ENCODE measurements at regions not wholly inside any gene's neighbourhood (a gene's known extent, or its start where the extent isn't known, plus 50 kb on each side); places are given as distances from the start of the nearest gene placed in this dataset.
"Not testable (repeated sequence)": the region's sequence is repeated elsewhere in the genome, so short reads cannot be mapped to it uniquely, and the experiment has no call there.

- no peak for DNase-seq
These were observed 568.7 kb downstream of the UQCRFS1 start for GRCh38 chr19:28644169-28644775.

DNA sequence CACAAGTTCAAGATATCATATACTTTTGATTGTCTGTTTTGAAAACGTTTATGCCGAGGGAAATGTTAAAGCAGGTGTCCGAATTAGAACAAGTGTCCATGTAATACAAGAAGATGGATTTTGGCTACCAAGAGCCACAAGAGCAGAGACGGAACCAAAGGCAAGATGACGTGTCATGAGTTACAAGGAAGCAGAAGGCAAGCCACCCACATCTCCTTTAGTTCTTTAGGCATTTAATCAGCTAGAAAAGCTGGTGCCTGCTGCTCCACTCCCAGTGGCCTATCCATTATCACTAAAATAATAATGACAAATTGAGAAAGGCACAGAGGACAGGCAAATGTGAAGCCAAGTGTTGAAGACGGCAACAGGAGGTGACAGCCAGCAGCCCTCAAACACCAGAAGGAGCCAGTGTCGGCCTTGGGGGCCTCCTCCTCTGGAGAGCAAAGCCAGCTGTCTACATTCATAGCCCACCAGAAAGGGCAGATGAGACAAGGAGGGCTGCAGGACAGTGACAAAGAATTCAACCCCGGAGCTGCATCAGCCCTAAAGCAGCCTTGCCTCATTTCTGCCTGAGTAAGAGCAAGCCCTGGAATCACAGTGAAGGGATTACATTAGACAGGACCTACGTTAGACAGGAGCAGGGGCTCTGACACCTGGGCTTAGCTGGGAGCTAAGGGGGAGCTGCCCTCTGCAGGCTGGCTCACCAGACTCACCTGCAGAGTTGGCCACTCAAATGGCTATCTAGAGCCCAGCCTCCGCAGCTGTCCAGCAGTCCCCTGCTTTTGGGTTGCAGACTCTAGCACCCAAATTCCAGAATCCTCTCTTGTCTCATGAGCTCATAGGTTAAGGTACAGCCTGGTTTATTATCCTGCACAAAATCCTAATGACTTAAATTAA, 569.9 kb downstream of the UQCRFS1 start:
- no peak for DNase-seq

DNA sequence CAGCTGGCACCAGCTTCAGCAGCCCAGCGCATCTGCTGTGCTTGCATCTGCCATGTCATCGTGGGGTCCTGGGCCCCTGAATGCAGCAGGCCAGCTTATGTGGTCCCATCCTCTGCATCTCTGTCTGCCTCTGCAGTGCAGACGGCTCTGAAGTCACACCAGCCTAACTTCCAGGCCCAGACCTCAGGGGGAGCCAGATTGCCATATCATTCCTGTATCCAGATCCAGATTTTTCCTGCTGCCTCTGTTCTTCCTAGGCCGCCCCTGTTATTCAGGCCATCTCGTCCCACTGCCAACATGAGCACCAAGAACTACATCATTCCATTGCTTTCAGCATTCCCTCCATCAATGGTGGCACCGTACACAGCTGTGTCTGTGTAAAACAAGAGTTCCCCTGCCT, 571.6 kb downstream of the UQCRFS1 start:
- no peak for DNase-seq

DNA sequence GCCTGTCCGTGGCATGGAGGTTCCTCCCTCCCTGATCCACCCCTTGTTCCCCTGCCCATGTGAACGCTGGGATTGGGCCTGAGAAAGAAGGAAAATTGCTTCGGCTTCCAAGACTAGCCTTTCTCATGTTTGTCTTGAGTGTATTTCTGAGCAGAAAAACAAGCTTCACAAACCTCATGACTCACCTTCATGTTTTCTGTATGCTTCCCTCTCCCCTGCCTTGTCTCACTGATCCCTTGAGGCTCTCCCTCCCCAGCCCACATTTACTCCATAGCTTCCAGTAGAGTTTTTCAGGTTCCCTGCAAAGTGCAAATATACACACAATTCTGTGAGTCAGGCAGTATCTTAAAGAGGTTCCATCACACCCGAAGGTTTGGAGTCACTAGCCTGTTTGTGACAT, 572.4 kb downstream of the UQCRFS1 start:
- DNase-seq: no peak

- no peak for DNase-seq
These were observed 574.5 kb downstream of the UQCRFS1 start for GRCh38 chr19:28638445-28638844.

- DNase-seq: no peak
These were observed 576.2 kb downstream of the UQCRFS1 start for GRCh38 chr19:28636706-28637105.

GRCh38 chr19:28636016-28636629, 576.8 kb downstream of the UQCRFS1 start:
- DNase-seq: no peak

DNA sequence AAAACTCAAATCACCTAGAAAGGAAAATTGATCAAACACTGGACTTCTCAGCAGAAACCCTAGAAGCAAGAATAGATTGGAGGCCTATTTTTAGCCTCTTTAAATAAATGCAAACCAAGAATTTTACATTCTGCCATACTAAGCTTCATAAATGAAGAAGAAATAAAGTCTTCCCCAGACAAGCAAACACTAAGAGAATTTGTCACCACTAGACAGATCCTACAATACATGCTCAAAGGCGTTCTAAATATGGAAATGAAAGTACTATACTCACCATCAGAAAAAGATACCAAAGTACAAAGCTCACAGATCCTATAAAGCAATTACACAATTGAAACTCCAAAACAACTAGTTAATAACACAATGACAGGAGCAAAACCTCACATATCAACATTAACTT, 578.1 kb downstream of the UQCRFS1 start:
- DNase-seq: no peak

DNA sequence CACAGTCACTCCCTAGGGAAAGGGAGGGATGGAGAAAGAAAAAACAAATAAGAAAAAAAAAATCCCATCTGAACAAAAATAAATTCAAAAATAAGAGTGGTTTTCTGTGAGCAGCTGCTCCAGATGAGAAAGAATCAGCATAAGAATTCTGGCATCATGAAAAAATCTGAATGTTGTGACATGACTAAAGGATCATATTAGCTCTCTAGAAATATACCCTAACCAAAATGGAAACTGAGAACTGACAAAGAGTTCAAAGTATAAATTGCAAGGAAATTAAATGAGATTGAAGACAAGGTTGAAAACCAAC, 579.0 kb downstream of the UQCRFS1 start:
- DNase-seq: no peak

GRCh38 chr19:28633319-28634018, 579.5 kb downstream of the UQCRFS1 start:
- DNase-seq: no peak

- no peak for DNase-seq
These were observed 580.4 kb downstream of the UQCRFS1 start for GRCh38 chr19:28632371-28633080.

- DNase-seq: no peak
These were observed 581.0 kb downstream of the UQCRFS1 start for GRCh38 chr19:28631961-28632360.

DNA sequence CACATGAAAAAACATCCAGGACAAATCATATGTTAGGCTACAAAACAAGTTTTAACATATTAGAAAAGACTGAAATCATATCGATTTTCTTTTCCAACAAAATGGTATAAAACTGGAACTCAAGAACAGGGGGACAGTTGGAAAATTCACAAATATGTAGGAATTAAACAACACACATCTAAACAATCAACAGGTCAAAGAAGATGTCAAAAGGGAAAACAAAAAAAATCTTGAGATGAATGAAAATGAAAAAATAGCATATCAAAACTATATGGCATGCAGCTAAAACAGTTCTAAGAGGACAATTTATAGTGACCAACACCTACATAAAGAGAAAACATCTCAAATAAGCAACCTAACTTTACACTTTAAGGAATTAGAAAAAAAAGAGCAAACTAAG, 585.3 kb downstream of the UQCRFS1 start:
- no peak for DNase-seq

GRCh38 chr19:28626407-28626806, 586.5 kb downstream of the UQCRFS1 start:
- DNase-seq: not testable (repeated sequence)

DNA sequence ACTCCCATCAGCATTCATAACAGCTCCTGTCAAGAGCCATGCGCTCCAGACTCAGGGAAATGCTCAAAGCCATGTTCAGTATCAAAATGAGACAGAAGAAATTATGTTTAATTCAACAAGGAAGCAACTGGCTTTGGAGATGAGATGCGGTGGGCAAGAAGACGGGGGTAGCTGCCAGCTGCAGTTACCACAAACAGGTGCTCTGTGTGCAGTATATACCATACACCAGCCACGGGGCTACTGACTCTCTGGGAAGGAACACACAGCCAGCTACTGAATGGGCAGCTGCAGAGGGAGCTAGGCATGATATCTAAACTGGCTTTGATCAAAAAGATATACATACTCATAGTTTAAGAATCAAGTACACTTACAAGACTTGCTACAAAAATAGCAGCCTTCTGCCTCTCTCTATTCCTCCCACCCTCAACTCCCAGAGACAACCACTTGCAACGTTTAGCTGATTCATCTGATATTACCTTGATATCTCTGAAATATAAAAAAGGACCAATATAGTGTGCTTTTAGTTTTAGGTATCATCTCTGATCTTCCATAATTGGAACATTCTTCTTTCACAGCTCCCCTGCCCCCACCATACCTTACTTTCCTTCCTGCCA, 593.0 kb downstream of the UQCRFS1 start:
- DNase-seq: no peak

GRCh38 chr19:28618504-28618903, 594.4 kb downstream of the UQCRFS1 start:
- no peak for DNase-seq

DNA sequence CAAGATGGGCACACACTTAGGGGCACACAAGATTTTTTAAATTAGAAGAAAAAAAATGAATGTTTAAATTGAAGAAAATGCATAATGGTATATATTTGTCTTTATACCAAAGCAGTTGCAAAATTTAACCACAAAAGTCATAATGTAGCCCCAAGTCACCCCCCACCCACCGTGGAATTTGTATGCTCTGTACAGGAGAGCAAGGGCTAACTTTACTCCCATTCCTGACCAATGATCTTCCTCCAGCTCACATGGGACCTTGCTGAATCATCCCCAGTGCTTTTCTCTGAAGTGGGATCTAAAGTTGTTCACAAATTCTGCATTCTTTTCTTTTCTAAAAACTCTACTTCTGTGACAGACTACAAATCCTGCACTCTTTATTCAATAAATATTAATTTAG, 597.0 kb downstream of the UQCRFS1 start:
- no peak for DNase-seq

- no peak for DNase-seq
These were observed 597.4 kb downstream of the UQCRFS1 start for GRCh38 chr19:28615546-28615916.

GRCh38 chr19:28614634-28615545, 598.1 kb downstream of the UQCRFS1 start:
- DNase-seq: no peak

- DNase-seq: no peak
These were observed 600.6 kb downstream of the UQCRFS1 start for GRCh38 chr19:28612275-28612769.

- DNase-seq: not testable (repeated sequence)
These were observed 601.6 kb downstream of the UQCRFS1 start for GRCh38 chr19:28611227-28611914.
